Fibroblast of lung (primary cell): ENCODE measurements at regions not wholly inside any gene's neighbourhood (a gene's known extent, or its start where the extent isn't known, plus 50 kb on each side); places are given as distances from the start of the nearest gene placed in this dataset.

Source experiments
- DNase-seq, 2 donors: peaks; one replicate each; pipeline versions ENCODE4 v3.0.0 to v3.0.0-alpha.2; 2010; ENCODE audit warnings: low read depth in 2 of 2
- H2AFZ ChIP-seq: 2 replicates; pipeline ENCODE4 v1.5.1; 2012; ENCODE audit warnings: low read length, control low read depth, inconsistent platforms
- H3K27ac ChIP-seq: 2 replicates; pipeline ENCODE4 v1.5.1; 2011; ENCODE audit warnings: low read length, control low read depth; ENCODE audit not compliant: insufficient read depth
- H3K27me3 ChIP-seq: 2 replicates; pipeline ENCODE4 v1.5.1; 2011; ENCODE audit warnings: mild to moderate bottlenecking, low read length; ENCODE audit not compliant: control insufficient read depth, insufficient read depth
- H3K36me3 ChIP-seq: 2 replicates; pipeline ENCODE4 v1.5.1; 2011; ENCODE audit warnings: low read length; ENCODE audit not compliant: control insufficient read depth, insufficient read depth
- H3K4me1 ChIP-seq: 2 replicates; pipeline ENCODE4 v1.5.1; 2011; ENCODE audit warnings: low read length; ENCODE audit not compliant: control insufficient read depth, insufficient read depth; ENCODE audit errors: extremely low read depth
- H3K4me2 ChIP-seq: 2 replicates; pipeline ENCODE4 v1.5.1; 2011; ENCODE audit warnings: low read length, control low read depth; ENCODE audit not compliant: insufficient read depth; ENCODE audit errors: extremely low read depth
- H3K4me3 ChIP-seq, 4 experiments: fragments of 200-600 bp in 1 of 4; sonication (generic) in 1 of 4; replicated peaks in 1 of 4; 2 replicates each; pipeline ENCODE4 v1.5.1; 2011 to 2016; ENCODE audit warnings: low read length in 4 of 4, low read depth in 3 of 4, mild to moderate bottlenecking in 3 of 4, control low read depth in 2 of 4, inconsistent platforms in 1 of 4, mixed read lengths in 1 of 4; ENCODE audit not compliant: insufficient read depth in 1 of 4; ENCODE audit errors: control extremely low read depth in 1 of 4
- H3K79me2 ChIP-seq: 2 replicates; pipeline ENCODE4 v1.5.1; 2012; ENCODE audit warnings: mild to moderate bottlenecking, low read length, inconsistent platforms; ENCODE audit not compliant: control insufficient read depth, insufficient read depth
- H3K9ac ChIP-seq: 2 replicates; pipeline ENCODE4 v1.5.1; 2011; ENCODE audit warnings: mild to moderate bottlenecking, low read length, control low read depth; ENCODE audit not compliant: insufficient read depth
- H3K9me3 ChIP-seq: 2 replicates; pipeline ENCODE4 v1.5.1; 2012; ENCODE audit warnings: low read depth, low read length; ENCODE audit not compliant: control insufficient read depth, insufficient read depth
- H4K20me1 ChIP-seq: 2 replicates; pipeline ENCODE4 v1.5.1; 2011; ENCODE audit warnings: low read length; ENCODE audit not compliant: control insufficient read depth, insufficient read depth; ENCODE audit errors: extremely low read depth
- CTCF ChIP-seq, 2 donors: IDR thresholded peaks in 1 of 2; conservative IDR thresholded peaks in 1 of 2; 1 replicate in 1 of 2; 2 replicates in 1 of 2; pipeline ENCODE4 v1.5.1; 2011 to 2012; ENCODE audit warnings: low read length in 2 of 2, control low read depth in 1 of 2, inconsistent platforms in 1 of 2, low read depth in 1 of 2, mild to moderate bottlenecking in 1 of 2
- EZH2 ChIP-seq: IDR thresholded peaks from 2 replicates; pipeline ENCODE4 v1.5.1; 2012; ENCODE audit warnings: low read length, control low read depth, mild to moderate bottlenecking; ENCODE audit errors: missing control alignments

- DNase-seq: no peak
- Histone ChIP-seq H3K27ac (no peak overlapping the region), H3K4me1 (peaks cover 5% of the 10 kb centered on the region), H3K4me3 (no peak overlapping the region), H2AFZ (no peak overlapping the region), H3K9ac (no peak overlapping the region), H3K79me2 (no peaks in the 10 kb centered on the region), H3K9me3 (no peaks in the 10 kb centered on the region), H3K27me3 (no peaks in the 10 kb centered on the region), H3K4me2 (no peak overlapping the region), H3K36me3 (no peaks in the 10 kb centered on the region), H4K20me1 (no peaks in the 10 kb centered on the region)
- TF ChIP-seq CTCF (conservative IDR thresholded peaks at IDR 0.05 in 1 of 2, IDR thresholded peaks at IDR 0.05 in 1 of 2; ENCODE audit: low read depth in 1 of 2, low read length in 2 of 2) (no peak), EZH2 (no peak)
These were observed 201.7 kb upstream of the BCL6 start for GRCh38 chr3:187946981-187947380.

- Histone ChIP-seq H3K27ac (no peak overlapping the region), H3K27me3 (no peaks in the 10 kb centered on the region), H4K20me1 (no peaks in the 10 kb centered on the region), H2AFZ (no peak overlapping the region), H3K9me3 (no peaks in the 10 kb centered on the region), H3K4me2 (no peak overlapping the region), H3K36me3 (no peaks in the 10 kb centered on the region), H3K4me3 (no peak overlapping the region), H3K79me2 (no peaks in the 10 kb centered on the region), H3K4me1 (peaks cover 5% of the 10 kb centered on the region), H3K9ac (no peak overlapping the region)
- DNase-seq: no peak
- TF ChIP-seq CTCF (conservative IDR thresholded peaks at IDR 0.05 in 1 of 2, IDR thresholded peaks at IDR 0.05 in 1 of 2; ENCODE audit: low read depth in 1 of 2, low read length in 2 of 2): no peak
- TF ChIP-seq EZH2: no peak
These were observed 202.8 kb upstream of the BCL6 start for GRCh38 chr3:187947927-187948682.

- H3K4me1 ChIP-seq: peaks cover 7% of the 10 kb centered on the region
- H2AFZ ChIP-seq: no peak overlapping the region
- H3K4me3 ChIP-seq: no peak overlapping the region
- no peaks in the 10 kb centered on the region for H3K9me3 ChIP-seq
- no peaks in the 10 kb centered on the region for H3K36me3 ChIP-seq
- H3K9ac ChIP-seq: no peak overlapping the region
- H4K20me1 ChIP-seq: no peaks in the 10 kb centered on the region
- TF ChIP-seq CTCF (conservative IDR thresholded peaks at IDR 0.05 in 1 of 2, IDR thresholded peaks at IDR 0.05 in 1 of 2; ENCODE audit: low read depth in 1 of 2, low read length in 2 of 2) (no peak), EZH2 (no peak)
- H3K27me3 ChIP-seq: no peaks in the 10 kb centered on the region
- no peak overlapping the region for H3K27ac ChIP-seq
- no peak for DNase-seq
- no peak overlapping the region for H3K4me2 ChIP-seq
- H3K79me2 ChIP-seq: no peaks in the 10 kb centered on the region
These were observed 204.0 kb upstream of the BCL6 start for GRCh38 chr3:187949093-187949820.
